HUDEP-2 (cell line): ENCODE measurements at regions not wholly inside any gene's neighbourhood (a gene's known extent, or its start where the extent isn't known, plus 50 kb on each side); places are given as distances from the start of the nearest gene placed in this dataset.

Source experiments
- DNase-seq, 76 experiments: peaks; one replicate each; lab custom pipeline; 2025; ENCODE audit not compliant: unreplicated experiment in 76 of 76; lab: John Stamatoyannopoulos, UW

DNA sequence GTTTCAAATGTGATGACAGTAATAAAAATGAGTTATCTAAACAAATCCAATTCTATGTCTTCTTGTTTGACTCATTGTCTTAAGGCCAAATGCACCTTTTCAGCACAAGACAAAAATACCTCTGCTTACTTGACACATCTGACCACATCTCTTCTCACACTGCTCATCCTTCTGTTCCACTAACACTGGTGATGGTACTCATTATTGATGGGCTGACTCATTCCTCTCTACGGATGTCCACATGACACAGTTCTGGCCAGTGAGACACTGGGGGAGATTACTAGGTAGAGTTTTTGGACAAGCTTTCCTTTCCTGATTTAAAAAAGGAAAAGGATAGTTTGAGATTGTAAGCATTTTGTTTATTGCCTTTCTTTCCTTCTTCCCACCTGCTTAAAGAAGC is 410.6 kb upstream of the THRB start:
- DNase-seq: no peak

DNA sequence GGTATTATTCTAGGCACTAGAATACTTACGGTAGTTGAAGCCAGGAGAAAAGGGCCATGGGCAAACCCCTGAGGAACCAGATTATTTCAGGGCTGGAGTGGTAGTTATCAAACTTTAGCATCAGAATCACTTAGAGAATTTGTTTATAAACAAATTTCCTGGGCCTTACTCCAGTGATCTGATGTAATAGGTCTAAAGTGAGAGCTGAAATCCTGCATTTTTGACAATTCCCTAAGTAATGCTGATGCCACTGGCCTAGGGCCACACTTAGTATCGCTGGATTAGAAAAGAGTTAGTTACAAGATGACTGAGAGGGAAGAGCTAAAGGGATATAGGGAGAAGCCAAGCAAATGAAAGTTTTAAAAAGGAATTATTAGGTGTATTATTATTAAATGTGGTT is 412.5 kb upstream of the THRB start:
- DNase-seq: no peak

DNA sequence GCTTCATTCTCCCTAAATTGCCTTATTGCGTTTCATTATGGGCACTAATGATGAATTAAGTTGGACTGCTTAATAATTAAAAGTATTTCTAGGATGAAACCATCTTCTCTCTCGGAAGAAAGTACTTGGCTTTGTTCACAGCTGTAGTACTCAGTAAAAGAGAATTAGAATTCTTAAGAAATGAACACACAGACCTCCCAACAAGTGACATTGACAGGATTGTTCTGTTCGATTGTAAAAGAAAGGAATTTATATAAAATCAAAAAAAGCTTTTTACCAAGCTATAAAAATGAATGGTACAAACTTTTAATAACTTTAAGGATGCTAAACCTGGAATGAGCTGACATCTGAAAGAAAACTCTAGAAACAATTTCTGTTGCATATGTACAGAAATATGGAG is 416.4 kb upstream of the THRB start:
- no peak for DNase-seq

DNA sequence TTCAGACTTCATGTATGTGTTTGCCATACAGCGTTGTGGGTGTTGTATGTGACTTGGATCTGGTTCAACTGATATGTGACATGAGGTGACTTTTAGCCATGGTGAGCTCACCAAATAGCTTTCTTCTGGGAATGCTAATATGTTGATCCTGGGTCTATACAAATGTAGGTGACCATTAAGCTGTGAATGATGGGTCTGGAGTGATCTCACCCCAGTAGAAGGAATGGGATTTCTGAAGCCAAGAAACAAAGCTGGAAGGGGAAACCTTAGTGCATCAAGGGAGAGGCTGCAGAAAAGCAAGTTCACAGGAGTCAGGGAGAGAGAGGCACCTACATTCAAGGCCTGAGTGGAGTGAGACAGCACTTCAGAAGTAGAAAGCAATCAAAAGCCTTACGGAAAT is 421.0 kb upstream of the THRB start:
- DNase-seq: no peak

DNA sequence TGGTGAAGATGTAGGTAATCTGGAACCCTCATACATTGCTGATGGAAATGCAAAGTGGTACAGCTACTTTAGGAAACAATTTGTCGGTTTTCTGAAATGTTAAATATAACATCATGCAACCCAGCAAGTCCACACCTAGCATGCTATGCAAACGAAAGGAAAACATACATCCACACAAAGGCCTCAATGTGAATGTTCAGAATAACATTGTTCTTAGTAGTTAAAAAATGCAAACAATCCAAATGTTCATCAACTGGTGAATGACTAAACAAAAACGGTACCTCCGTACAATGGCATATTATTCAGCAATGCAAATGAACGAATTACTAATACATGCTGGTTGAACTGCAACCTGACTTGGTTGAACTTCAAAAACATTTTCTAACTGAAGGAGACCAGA is 423.3 kb upstream of the THRB start:
- DNase-seq: no peak

DNA sequence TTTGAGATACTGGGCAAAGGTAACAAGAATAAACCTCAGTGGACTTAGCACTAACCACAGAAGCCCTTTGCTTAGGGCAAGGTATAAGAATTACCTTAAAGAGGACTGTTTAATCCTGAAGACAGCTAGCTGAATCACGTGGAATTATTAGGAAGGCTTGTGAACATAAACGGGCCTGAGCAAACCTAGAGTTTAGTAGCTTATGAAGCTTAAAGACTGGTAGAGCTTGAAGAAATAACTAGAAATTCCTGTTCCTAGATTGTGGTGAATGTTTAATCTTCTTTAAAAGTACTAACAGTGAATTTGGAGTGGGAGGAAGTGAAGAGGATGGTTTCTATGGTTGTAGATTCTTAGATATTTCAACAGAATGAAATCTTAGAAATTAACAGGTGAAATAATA is 428.9 kb upstream of the THRB start:
- no peak for DNase-seq

DNA sequence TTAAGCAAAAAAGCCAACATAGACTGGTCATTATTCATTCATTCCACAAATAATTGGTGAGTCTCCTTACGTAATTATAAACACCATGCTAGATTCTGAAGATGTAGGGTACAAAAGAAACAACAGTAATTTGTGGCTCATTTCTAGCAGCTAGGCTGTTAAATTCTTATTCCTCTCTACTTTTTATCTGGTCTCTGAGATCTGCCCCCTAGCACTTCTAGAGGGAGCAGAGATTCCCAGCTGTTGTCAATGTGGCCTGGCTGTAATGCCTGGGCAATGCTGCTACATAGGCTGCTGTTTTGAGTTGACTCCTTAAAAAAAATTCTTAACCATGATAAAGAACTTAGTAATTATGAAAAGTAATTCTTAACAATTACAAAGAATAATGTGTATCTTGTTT is 434.9 kb upstream of the THRB start:
- DNase-seq: no peak

DNA sequence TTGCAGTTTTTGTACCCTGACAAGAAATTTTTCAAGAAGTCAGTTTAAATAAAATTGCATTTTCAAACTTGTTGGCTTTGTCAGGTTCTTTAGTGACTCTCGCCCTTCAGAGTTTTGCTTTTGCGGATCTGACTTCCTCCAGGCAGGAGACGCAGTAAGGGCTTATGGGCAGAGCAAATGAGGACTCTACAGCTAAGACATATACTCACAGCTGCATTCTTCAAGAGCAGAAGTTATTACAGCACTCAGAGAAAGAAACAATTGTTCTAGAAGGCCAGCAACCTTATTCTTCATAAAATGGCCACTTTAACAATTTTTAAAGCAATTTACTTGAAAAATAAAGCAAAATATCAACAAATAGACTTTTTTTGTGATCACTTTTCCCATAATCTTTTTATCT is 438.8 kb upstream of the THRB start:
- no peak for DNase-seq

DNA sequence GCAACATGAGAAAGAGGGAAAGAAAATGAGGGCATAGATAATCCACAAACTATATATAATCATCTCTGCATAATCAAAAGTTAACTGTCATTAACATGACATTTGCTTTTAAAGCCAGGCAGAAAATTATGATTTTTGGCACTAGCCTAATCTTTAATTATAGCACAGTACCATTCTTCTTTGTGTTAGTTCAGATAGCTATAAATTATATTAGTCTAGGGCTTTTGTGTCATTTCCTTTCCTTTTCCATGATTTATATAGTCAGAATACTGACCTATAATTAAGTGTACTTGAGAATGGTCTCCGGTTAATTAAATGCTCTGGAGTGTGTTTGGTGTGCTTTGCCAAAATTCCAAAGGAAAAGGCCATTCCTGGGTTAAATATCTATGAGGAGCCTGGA is 441.9 kb upstream of the THRB start:
- DNase-seq: no peak

DNA sequence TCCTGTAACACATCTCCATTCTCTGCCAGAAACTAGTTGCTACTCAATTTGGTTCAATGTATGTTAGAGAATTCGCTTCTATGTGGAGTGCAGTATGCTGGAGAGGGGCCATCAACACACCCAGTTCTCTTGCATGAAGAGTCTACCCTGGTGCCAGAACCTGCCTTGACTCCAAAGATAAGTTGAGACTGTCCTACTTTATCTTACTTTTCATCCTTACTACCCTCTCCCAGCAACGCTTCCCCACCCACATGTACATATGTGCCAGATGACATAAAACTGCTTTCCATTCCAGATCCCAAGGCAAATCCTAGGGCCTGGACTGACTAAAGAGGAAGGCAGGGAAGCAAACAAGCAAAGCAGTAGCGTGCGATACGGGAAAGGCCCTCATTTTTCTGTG is 442.6 kb upstream of the THRB start:
- DNase-seq: peak in 30 of 76 experiments; percentile 1 to 60 (median 12)

DNA sequence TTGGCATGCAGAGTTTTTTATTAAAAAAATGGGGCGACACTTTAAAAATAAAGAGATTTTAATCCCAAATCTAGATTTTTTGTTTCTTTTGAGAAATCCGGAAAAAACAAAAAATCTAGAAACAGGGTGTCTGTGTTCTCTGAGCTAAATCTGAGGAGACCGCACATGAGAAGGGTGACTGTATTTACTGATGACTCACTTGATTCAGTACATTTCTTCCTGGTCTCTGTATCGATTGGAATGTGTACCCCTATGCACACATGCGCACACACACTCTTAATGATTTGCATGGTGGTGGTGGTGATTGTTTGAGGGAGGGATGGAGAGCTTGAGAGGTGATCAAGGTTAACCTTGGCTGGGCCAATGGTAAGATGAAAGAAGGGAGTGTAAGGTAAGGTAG is 443.1 kb upstream of the THRB start:
- DNase-seq: no peak

DNA sequence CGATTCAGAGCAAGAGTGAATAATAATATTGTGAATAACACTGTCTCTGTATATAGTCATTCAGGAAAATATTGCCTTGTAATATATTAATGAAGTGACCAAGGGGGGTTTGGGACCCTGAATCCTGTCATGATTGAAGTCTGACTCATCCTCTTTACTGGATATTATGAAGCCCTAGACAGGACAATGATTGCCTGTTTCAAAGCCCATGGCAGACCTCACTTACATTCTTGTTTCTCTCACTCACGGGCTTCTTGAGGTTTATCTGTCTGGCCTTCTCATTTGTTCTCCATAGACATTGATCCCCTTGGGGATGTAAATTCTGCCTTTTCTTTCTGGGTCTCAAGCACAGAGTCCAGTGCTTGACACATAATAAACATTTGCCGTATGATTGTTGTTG is 449.3 kb upstream of the THRB start:
- no peak for DNase-seq

DNA sequence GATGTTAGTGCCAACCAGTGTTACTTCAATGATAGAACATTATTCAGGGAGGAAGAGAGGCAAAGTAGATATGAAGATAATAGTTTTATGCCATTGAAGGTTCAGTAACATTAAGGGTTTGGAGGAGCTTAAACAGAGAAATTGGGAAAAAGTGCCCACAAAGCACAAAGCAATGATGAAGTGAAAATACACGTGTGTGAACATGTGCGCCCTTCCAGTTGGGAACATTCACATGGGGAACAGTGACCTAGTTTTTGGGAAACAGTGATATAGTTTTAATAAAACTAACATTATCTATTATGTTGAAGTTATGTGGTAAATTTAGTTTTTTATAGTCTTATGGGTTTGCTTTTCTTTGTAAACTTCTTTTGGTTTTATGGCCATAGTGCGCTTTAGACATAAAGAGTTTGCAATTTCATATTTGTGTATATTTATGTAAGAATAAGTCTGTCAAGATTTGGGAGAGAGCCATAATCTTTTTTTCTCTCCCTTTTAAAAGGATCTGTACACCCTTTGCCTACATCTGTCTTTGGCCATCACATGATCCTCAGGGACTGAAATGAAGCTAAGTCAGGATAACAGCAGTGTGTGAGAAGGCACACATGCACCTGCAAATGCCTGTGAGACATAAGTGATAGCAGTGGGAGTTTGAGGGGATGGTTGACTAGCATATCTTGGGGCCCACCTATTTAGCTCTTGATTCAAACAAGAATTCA is 450.3 kb upstream of the THRB start:
- no peak for DNase-seq

DNA sequence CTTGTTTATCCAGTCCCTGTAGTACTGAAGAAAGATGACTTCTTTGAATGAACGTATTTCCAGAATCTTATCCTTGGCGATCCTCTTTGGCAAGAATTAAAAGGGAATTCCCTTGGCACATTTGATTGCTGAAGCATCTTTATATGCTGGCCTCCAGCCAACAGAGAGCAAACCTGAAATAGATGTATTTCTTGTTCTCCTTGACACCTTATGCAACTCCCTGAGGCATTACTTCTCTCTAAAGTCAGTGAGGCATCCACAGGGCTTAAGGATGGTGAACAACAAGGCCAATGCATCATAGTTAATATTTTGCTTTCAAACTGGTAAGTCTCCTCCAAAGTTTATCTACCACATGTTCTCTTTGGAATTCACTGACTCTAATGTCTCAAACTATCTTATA is 450.9 kb upstream of the THRB start:
- no peak for DNase-seq

DNA sequence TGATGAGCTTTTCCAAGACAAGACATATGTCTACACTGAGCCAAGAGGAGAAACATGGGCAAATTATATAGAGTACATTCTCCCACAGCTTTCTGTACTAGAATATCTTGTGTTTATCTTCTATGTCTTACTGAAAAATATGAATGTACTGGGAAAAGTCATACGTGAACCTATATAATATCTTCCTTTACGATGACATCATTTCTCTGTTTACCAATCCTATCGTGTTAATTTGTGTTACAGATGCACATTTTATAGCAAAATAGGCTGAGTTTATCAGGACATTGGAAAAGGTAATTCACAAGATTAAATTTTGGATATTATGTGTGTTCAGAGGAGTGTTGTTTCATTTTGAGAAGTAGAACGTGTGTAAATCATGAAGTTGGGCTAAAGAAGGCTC is 452.5 kb upstream of the THRB start:
- DNase-seq: no peak

DNA sequence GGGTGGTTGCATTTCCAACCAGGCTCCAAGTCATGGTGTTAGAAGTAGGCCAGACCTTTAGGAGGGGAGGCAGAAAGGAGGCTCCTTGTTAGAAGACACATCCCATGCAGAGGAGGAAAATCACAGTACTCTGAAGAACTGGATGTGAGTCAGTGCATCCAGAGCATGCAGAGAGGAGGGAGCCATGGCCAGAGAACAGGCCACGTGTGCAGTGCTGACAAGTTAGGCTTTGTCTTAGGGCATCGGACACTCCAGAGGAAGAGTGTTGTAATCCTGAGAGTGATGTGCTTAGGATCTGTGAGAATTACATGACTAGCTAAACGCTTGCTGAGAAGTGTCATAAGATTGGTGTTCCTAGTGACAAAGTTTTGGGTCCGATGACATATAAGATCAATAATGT is 456.5 kb upstream of the THRB start:
- no peak for DNase-seq

DNA sequence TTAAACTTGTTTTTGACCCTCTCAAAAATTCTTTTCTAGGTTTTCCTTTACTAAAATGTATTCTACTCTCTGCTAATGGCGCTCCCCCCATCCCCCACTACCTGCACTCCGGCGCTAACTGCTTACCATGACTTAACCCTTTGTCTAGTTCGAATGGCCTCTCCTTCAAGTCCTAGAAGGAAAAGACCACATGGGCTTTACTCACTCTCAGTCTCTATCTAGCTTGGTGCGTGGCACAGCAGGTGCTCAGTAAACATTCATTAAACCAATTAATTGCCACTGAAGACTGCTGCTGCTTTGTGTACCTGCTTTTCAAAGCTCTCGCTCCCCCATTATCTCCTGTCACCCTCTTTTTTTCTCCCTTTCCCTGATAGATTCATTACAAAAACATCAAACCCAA is 457.7 kb upstream of the THRB start:
- DNase-seq: no peak

DNA sequence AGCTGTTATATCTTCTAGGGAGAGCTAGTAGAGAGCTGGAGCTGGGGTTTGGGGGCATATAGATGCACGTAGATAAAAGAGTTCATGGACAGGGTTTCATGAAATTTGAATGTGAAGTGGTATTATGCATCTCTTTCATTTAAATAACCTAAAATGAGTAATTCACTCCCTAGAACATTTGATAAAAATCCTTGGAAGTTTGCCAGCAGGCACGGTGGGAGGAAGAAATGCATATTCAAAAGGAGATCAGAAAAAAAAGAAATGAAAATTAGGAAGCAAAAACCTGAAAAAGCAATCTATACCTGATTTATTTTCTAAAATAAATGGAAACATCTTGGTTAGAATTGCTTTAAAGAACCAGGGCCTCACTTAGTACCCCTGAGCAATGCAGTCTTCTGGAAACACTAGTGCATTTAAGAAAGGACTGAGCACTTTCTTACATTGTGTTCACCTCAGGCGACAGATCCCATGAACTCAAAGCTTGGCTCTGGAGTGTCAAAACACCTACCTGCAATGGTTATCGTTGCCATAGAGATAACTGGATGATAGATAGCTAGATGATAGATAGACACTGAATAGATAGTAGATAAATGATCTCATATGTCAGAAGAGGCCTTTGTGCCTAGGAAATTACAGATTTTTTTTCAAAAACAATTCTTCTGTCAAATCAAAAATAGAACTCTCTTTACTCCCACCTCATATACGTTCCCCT is 458.6 kb upstream of the THRB start:
- peak in 3 of 76 experiments; percentile 1 to 8 (median 2) for DNase-seq

DNA sequence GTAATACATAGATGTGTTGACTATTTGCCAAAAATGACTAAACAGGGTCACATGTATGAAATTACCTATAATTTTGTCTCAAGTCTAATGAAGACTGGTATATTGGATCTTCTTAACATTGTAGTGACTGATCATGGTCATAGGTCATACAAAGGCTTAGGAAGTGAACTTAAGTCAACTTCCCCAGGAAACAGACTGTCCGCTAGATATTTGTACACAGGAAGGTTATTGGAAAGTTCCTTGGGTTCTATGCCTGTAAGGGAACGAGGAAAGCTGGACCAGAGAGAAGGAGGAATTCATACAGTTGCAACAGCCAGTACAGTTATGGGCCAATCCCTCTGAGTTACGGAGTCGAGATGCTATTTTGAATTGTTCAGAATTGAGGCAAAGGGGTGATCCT is 462.0 kb upstream of the THRB start:
- DNase-seq: no peak

DNA sequence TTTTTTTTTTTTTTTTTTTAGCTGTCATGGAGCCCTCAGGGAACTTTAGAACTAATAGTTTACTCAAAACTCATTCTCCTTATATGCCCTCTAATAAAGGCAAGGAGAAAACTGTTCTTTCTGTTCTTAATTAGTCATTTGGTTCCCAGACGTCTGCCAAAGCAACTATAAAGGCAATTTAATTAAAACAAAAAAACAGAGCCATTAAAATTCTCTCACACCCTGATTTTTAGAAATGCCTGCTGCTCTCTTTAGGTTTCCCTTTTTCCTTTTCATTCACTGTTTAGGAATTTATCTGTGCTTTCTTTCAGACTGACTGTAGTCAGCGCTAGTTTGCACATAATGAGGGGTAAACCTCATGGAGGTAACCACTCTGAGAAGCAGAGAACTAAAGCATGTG is 463.6 kb upstream of the THRB start:
- no peak for DNase-seq

DNA sequence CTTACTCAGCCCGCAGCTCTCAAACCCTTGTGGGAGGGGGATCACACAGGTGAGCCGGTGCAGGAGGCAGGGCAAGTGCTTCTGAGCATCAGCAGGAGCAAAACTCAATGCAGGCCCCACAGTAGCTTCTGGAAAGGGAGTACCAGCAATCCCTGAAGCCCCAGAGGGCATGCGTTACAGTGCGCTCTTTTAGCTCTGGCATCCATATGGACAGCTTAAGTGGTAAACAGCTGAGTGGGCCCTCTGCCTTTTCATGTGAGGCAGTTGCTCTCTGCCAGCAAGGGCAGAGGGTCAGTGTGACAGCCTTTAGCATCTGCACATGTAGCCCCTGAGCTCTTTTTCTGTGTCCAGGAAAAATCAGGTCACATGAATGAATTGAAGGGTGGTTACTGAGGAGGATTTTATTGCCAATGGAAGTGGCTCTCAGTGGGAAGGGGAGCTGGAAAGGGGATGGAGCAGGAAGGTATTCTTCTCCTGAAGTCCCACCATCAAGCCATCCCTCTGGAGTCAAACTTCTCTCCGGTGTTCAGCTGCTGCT is 464.3 kb upstream of the THRB start:
- no peak for DNase-seq
